ENCODE measurements at regions not wholly inside any gene's neighbourhood (a gene's known extent, or its start where the extent isn't known, plus 50 kb on each side); places are given as distances from the start of the nearest gene placed in this dataset.

DNA sequence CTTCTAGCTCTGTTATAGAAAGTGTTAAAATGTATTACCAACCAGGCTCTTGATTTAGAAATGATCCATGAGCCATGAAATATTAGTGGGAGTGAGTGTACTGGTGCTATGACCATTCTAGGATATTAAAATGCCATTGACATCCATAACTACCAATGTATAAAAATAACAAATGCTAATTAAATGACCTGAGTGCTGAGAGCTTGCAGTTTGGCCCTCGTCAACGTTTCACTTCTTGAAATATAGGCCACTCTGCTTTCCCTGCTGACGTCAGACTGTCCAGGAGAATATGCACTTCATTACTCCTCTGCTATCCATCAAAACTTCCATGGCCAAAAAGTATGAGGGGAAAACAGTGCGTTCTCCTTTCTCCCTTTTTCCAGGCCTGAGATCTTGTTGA is 563.1 kb downstream of the METTL15 start:
- DNase-seq (ENCODE audit: extremely low spot score), result no peak
- ChIA-PET POLR2A (interaction anchor here (0.5 kb wide), 1 partner anchor 1384 kb away, joined by 3 read pairs; no protein-coding TSS in a partner anchor), CTCF (interaction anchor here (0.8 to 1.4 kb wide), 4 partner anchors 8 to 972 kb away, joined by 3 to 5 read pairs (median 4); no protein-coding TSS in a partner anchor)
- TF ChIP-seq, protein P1, sequence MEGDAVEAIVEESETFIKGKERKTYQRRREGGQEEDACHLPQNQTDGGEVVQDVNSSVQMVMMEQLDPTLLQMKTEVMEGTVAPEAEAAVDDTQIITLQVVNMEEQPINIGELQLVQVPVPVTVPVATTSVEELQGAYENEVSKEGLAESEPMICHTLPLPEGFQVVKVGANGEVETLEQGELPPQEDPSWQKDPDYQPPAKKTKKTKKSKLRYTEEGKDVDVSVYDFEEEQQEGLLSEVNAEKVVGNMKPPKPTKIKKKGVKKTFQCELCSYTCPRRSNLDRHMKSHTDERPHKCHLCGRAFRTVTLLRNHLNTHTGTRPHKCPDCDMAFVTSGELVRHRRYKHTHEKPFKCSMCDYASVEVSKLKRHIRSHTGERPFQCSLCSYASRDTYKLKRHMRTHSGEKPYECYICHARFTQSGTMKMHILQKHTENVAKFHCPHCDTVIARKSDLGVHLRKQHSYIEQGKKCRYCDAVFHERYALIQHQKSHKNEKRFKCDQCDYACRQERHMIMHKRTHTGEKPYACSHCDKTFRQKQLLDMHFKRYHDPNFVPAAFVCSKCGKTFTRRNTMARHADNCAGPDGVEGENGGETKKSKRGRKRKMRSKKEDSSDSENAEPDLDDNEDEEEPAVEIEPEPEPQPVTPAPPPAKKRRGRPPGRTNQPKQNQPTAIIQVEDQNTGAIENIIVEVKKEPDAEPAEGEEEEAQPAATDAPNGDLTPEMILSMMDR (IDR thresholded peaks at IDR 0.05; ENCODE audit: control extremely low read depth, extremely low read depth, low read depth, missing control alignments), result no peak

GRCh38 chr11:28666632-28667031 is 558.4 kb downstream of the METTL15 start:
- CTCF ChIA-PET, result no interaction called here
- TF ChIP-seq, protein P1 (IDR thresholded peaks at IDR 0.05; ENCODE audit: control extremely low read depth, extremely low read depth, low read depth, missing control alignments), result no peak
- POLR2A ChIA-PET, result no interaction called here
- no peak for DNase-seq (ENCODE audit: extremely low spot score)

DNA sequence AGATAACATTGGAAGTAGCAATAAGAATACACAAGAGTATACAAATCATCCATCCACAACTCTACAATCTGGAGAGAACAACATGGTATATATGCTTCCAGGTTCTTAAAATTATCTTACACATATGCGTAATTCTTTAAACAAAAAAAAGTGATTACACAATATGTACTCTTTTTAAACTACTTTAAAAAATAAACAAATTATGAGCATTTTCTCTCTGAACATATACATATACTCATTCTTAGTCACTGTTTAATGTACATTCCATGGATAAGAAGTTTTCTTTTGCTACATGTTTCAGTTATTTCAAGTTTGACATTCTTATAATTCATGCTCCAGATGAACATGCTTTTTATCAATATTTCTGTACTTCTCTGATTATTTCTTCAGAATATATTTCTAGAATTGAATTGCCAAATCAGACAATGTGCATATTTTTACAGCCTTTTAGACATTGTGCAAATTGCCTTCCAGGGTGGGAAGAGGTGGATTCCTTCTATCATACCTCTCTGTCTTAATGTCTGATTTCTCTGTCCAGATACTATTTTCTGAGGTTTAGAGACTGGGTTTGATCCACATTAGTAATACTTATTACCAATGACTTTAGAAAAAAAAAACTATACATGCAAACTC is 551.6 kb downstream of the METTL15 start:
- DNase-seq (ENCODE audit: extremely low spot score), result no peak
- ChIA-PET POLR2A (no interaction called here), CTCF (no interaction called here)
- TF ChIP-seq, protein P1 (IDR thresholded peaks at IDR 0.05; ENCODE audit: control extremely low read depth, extremely low read depth, low read depth, missing control alignments), result no peak

DNA sequence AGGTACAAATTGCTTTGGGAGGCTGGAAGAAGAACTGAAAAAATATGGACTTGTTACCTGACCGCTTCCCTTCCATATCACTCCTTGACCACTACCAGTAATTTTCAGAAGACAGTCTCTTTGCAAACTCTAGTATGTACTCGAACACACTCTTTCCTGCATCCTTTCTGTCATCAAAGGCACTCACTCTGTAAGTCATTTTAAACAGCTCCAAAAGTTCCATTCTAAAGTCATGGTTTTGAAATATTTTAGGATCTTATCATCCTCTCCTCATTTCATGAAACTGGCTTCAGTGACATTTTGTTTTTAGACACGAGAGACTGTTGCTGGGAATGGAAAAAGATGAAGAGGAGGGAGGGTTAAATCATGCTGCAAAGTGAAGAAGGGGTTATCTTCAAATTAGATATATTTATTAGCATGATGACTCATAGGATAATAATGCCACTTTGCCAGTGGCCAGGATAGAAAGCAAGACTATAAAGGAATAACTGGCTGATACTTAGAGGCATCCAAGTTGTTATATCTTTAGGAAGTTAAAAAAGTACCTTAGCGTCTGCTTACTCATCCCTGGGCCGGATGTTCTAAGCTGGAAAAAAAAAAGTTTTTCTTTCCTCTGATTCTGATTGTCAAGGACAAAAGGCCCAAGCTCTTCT is 549.3 kb downstream of the METTL15 start:
- ChIA-PET CTCF (interaction anchor here (0.9 kb wide), 1 partner anchor 11 kb away, joined by 3 read pairs; no protein-coding TSS in a partner anchor), POLR2A (no interaction called here)
- TF ChIP-seq, protein P1 (IDR thresholded peaks at IDR 0.05; ENCODE audit: control extremely low read depth, extremely low read depth, low read depth, missing control alignments), result no peak
- no peak for DNase-seq (ENCODE audit: extremely low spot score)

DNA sequence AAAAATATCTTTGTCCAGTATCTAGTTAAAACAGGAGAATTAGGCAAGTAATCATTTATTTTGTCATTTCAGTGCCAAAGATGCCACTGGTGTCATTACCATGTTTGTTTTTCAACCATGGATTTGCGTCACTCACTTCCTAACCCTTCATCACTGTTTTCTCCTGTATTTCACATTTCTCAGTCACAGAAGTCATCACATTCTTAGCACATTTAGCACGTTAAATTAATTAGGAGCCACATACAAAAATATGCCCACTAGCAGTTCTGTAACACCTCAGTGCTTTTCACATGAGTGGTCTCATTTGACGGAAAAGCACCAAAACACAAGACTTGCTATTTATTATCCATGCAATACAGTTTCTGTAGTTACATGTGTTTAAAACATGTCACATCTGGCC is 546.0 kb downstream of the METTL15 start:
- CTCF ChIA-PET, result no interaction called here
- POLR2A ChIA-PET, result no interaction called here
- TF ChIP-seq, protein P1 (IDR thresholded peaks at IDR 0.05; ENCODE audit: control extremely low read depth, extremely low read depth, low read depth, missing control alignments), result no peak
- DNase-seq (ENCODE audit: extremely low spot score), result no peak

- no peak for DNase-seq (ENCODE audit: extremely low spot score)
- ChIA-PET POLR2A (no interaction called here), CTCF (interaction anchor here (0.7 to 0.9 kb wide), 2 partner anchors 15 to 21 kb away, joined by 3 read pairs; no protein-coding TSS in a partner anchor)
- TF ChIP-seq, protein P1 (IDR thresholded peaks at IDR 0.05; ENCODE audit: control extremely low read depth, extremely low read depth, low read depth, missing control alignments), result no peak
Measured at GRCh38 chr11:28649922-28650321, 541.7 kb downstream of the METTL15 start.

Data from GM10248 (cell line).